Lower leg skin (tissue), 3 donors: ENCODE measurements at regions not wholly inside any gene's neighbourhood (a gene's known extent, or its start where the extent isn't known, plus 50 kb on each side); places are given as distances from the start of the nearest gene placed in this dataset.

Experiments used
- CTCF ChIP-seq, 3 donors: fragments of 450-650 bp; IDR thresholded peaks; one replicate each; pipeline ENCODE4 v1.5.1; 2016; ENCODE audit warnings: antibody characterized with exemption in 3 of 3, mild to moderate bottlenecking in 3 of 3, moderate library complexity in 2 of 3
- POLR2A ChIP-seq, 2 donors: fragments of 450-650 bp; IDR thresholded peaks; one replicate each; pipeline ENCODE4 v1.6.1; 2016 to 2017; ENCODE audit warnings: antibody characterized with exemption in 2 of 2, mild to moderate bottlenecking in 1 of 2, moderate library complexity in 1 of 2

DNA sequence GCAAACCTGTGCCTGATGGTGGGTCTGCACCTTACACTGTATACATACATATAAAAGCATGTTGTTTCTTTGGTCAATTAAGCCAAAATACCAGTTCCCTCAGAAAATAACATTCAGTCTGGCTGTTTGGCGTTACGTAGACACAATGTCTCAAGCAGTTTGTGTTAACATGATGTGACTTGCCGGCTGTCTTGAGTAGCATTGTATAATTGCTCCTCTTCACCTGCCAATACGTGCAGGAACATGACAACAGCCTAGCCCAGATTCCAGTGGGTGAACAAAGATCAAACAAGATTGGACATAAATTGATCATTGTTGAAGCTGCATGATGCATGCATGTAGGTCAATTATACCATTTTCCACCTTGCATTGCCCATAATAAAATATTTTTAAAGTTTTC is 102.3 kb downstream of the F11 start:
- TF ChIP-seq CTCF (IDR thresholded peaks at IDR 0.05) (no peak), POLR2A (IDR thresholded peaks at IDR 0.05) (no peak)
